Liver (tissue), 8 donors: ENCODE measurements at regions not wholly inside any gene's neighbourhood (a gene's known extent, or its start where the extent isn't known, plus 50 kb on each side); places are given as distances from the start of the nearest gene placed in this dataset.

Source experiments
- DNase-seq: peaks from one replicate; pipeline ENCODE4 v3.0.0-alpha.2; 2017; ENCODE audit warnings: low spot score
- H3K27ac ChIP-seq, 2 donors: one replicate each; pipeline ENCODE4 v1.7.0; 2013; ENCODE audit warnings: inconsistent platforms in 2 of 2, low read length in 2 of 2, control low read depth in 1 of 2, low read depth in 1 of 2, mild to moderate bottlenecking in 1 of 2
- H3K27me3 ChIP-seq, 4 donors: one replicate each; pipeline versions ENCODE4 v1.6.1 to v1.7.0; 2013; ENCODE audit warnings: low read length in 3 of 4, inconsistent platforms in 1 of 4, mild to moderate bottlenecking in 1 of 4, moderate library complexity in 1 of 4; ENCODE audit not compliant: control insufficient read depth in 4 of 4, insufficient read depth in 4 of 4
- H3K36me3 ChIP-seq, 4 donors: one replicate each; pipeline versions ENCODE4 v1.6.1 to v1.7.0; 2013; ENCODE audit warnings: low read length in 3 of 4, mild to moderate bottlenecking in 3 of 4, low read depth in 1 of 4, moderate library complexity in 1 of 4; ENCODE audit not compliant: control insufficient read depth in 4 of 4, insufficient read depth in 3 of 4
- H3K4me1 ChIP-seq, 4 donors: one replicate each; pipeline versions ENCODE4 v1.6.1 to v1.7.0; 2013; ENCODE audit warnings: low read length in 3 of 4, mild to moderate bottlenecking in 3 of 4, moderate library complexity in 1 of 4; ENCODE audit not compliant: control insufficient read depth in 4 of 4, insufficient read depth in 4 of 4
- H3K4me3 ChIP-seq, 3 donors: one replicate each; pipeline versions ENCODE4 v1.6.1 to v1.7.0; 2013; ENCODE audit warnings: low read length in 3 of 3, control low read depth in 1 of 3, low read depth in 1 of 3, mild to moderate bottlenecking in 1 of 3
- H3K9ac ChIP-seq, 2 donors: one replicate each; pipeline ENCODE4 v1.7.0; 2013; ENCODE audit warnings: low read length in 2 of 2, mild to moderate bottlenecking in 2 of 2, moderate library complexity in 2 of 2, control low read depth in 1 of 2, low read depth in 1 of 2
- H3K9me3 ChIP-seq, 4 donors: one replicate each; pipeline versions ENCODE4 v1.6.1 to v1.7.0; 2013; ENCODE audit warnings: low read length in 3 of 4; ENCODE audit not compliant: control insufficient read depth in 4 of 4
- EGR1 ChIP-seq, 2 donors: IDR thresholded peaks; 2 replicates each; pipeline ENCODE4 v1.6.1; 2016 to 2018; ENCODE audit warnings: antibody characterized with exemption in 2 of 2, low read depth in 2 of 2
- FOXA1 ChIP-seq: IDR thresholded peaks from 2 replicates; pipeline ENCODE4 v1.6.1; 2016; ENCODE audit warnings: antibody characterized with exemption
- FOXA2 ChIP-seq: IDR thresholded peaks from 2 replicates; pipeline ENCODE4 v1.6.1; 2016; ENCODE audit warnings: antibody characterized with exemption
- GABPA ChIP-seq, 2 donors: IDR thresholded peaks in 1 of 2; conservative IDR thresholded peaks in 1 of 2; 2 replicates each; pipeline ENCODE4 v1.6.1; 2016; ENCODE audit warnings: antibody characterized with exemption in 2 of 2, mild to moderate bottlenecking in 1 of 2, moderate library complexity in 1 of 2
- HNF4A ChIP-seq, 2 donors: conservative IDR thresholded peaks; 2 replicates each; pipeline ENCODE4 v1.6.1; 2016; ENCODE audit warnings: antibody characterized with exemption in 2 of 2, mild to moderate bottlenecking in 2 of 2
- HNF4G ChIP-seq: IDR thresholded peaks from 2 replicates; pipeline ENCODE4 v1.6.1; 2016; ENCODE audit warnings: antibody characterized with exemption
- JUND ChIP-seq, 2 donors: IDR thresholded peaks; 2 replicates each; pipeline ENCODE4 v1.6.1; 2016; ENCODE audit warnings: antibody characterized with exemption in 2 of 2
- MAX ChIP-seq: IDR thresholded peaks from 2 replicates; pipeline ENCODE4 v1.6.1; 2016; ENCODE audit warnings: antibody characterized with exemption
- NR2F2 ChIP-seq: IDR thresholded peaks from 2 replicates; pipeline ENCODE4 v1.6.1; 2016; ENCODE audit warnings: antibody characterized with exemption
- RAD21 ChIP-seq, 2 donors: IDR thresholded peaks; 2 replicates each; pipeline ENCODE4 v1.6.1; 2016; ENCODE audit warnings: antibody characterized with exemption in 2 of 2, mild to moderate bottlenecking in 2 of 2
- RXRA ChIP-seq, 2 donors: IDR thresholded peaks; 2 replicates each; pipeline ENCODE4 v1.6.1; 2017 to 2018; ENCODE audit warnings: antibody characterized with exemption in 2 of 2, mild to moderate bottlenecking in 1 of 2
- SP1 ChIP-seq: IDR thresholded peaks from 2 replicates; pipeline ENCODE4 v1.6.1; 2018; ENCODE audit warnings: antibody characterized with exemption, mild to moderate bottlenecking
- TAF1 ChIP-seq: conservative IDR thresholded peaks from 2 replicates; pipeline ENCODE4 v1.6.1; 2016; ENCODE audit warnings: antibody characterized with exemption, mild to moderate bottlenecking
- YY1 ChIP-seq: IDR thresholded peaks from 2 replicates; pipeline ENCODE4 v1.6.1; 2016; ENCODE audit warnings: antibody characterized with exemption, mild to moderate bottlenecking
- WGBS: extraction: QIAGEN DNeasy Blood & Tissue Kit; methylation state at CpG from one replicate; pipeline ENCODE4 v1.1.7; 2013; 5-methylcytosine and 5-hydroxymethylcytosine counted together
- TF ChIP-seq, protein P1 (sequence below): fragments of 150-350 bp; IDR thresholded peaks from 2 replicates; pipeline ENCODE4 v1.5.1; 2017; ENCODE audit warnings: improper control_type of control experiment, low read depth, low read length; ENCODE audit not compliant: missing input control
- TF ChIP-seq, protein P2 (sequence below): IDR thresholded peaks from 2 replicates; pipeline ENCODE4 v1.6.1; 2016; ENCODE audit warnings: antibody characterized with exemption, mild to moderate bottlenecking
- TF ChIP-seq, protein P3 (sequence below): IDR thresholded peaks from 2 replicates; pipeline ENCODE4 v1.6.1; 2016; ENCODE audit warnings: antibody characterized with exemption
- TF ChIP-seq, protein P4 (sequence below): IDR thresholded peaks from 2 replicates; pipeline ENCODE4 v1.6.1; 2016; ENCODE audit warnings: antibody characterized with exemption
- donor health status: healthy.
- donor health status: healthy.
- donor health status: healthy.
- donor health status: healthy.
- donor health status: healthy.

- DNase-seq: no peak
- Histone ChIP-seq H3K4me3 (no peak overlapping the region), H3K36me3 (no peaks in the 10 kb centered on the region), H3K27me3 (no peaks in the 10 kb centered on the region), H3K27ac (no peak overlapping the region), H3K9me3 (no peaks in the 10 kb centered on the region), H3K4me1 (no peaks in the 10 kb centered on the region), H3K9ac (no peak overlapping the region)
- no peak for TF ChIP-seq YY1
- TF ChIP-seq GABPA (IDR thresholded peaks at IDR 0.05 in 1 of 2, conservative IDR thresholded peaks at IDR 0.05 in 1 of 2): no peak
- TF ChIP-seq, protein P1, sequence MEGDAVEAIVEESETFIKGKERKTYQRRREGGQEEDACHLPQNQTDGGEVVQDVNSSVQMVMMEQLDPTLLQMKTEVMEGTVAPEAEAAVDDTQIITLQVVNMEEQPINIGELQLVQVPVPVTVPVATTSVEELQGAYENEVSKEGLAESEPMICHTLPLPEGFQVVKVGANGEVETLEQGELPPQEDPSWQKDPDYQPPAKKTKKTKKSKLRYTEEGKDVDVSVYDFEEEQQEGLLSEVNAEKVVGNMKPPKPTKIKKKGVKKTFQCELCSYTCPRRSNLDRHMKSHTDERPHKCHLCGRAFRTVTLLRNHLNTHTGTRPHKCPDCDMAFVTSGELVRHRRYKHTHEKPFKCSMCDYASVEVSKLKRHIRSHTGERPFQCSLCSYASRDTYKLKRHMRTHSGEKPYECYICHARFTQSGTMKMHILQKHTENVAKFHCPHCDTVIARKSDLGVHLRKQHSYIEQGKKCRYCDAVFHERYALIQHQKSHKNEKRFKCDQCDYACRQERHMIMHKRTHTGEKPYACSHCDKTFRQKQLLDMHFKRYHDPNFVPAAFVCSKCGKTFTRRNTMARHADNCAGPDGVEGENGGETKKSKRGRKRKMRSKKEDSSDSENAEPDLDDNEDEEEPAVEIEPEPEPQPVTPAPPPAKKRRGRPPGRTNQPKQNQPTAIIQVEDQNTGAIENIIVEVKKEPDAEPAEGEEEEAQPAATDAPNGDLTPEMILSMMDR: no peak
- TF ChIP-seq JUND (IDR thresholded peaks at IDR 0.05): no peak
- TF ChIP-seq, protein P2, sequence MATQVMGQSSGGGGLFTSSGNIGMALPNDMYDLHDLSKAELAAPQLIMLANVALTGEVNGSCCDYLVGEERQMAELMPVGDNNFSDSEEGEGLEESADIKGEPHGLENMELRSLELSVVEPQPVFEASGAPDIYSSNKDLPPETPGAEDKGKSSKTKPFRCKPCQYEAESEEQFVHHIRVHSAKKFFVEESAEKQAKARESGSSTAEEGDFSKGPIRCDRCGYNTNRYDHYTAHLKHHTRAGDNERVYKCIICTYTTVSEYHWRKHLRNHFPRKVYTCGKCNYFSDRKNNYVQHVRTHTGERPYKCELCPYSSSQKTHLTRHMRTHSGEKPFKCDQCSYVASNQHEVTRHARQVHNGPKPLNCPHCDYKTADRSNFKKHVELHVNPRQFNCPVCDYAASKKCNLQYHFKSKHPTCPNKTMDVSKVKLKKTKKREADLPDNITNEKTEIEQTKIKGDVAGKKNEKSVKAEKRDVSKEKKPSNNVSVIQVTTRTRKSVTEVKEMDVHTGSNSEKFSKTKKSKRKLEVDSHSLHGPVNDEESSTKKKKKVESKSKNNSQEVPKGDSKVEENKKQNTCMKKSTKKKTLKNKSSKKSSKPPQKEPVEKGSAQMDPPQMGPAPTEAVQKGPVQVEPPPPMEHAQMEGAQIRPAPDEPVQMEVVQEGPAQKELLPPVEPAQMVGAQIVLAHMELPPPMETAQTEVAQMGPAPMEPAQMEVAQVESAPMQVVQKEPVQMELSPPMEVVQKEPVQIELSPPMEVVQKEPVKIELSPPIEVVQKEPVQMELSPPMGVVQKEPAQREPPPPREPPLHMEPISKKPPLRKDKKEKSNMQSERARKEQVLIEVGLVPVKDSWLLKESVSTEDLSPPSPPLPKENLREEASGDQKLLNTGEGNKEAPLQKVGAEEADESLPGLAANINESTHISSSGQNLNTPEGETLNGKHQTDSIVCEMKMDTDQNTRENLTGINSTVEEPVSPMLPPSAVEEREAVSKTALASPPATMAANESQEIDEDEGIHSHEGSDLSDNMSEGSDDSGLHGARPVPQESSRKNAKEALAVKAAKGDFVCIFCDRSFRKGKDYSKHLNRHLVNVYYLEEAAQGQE: no peak
- TF ChIP-seq NR2F2: no peak
- no peak for TF ChIP-seq HNF4G
- TF ChIP-seq HNF4A (conservative IDR thresholded peaks at IDR 0.05): no peak
- TF ChIP-seq, protein P3, sequence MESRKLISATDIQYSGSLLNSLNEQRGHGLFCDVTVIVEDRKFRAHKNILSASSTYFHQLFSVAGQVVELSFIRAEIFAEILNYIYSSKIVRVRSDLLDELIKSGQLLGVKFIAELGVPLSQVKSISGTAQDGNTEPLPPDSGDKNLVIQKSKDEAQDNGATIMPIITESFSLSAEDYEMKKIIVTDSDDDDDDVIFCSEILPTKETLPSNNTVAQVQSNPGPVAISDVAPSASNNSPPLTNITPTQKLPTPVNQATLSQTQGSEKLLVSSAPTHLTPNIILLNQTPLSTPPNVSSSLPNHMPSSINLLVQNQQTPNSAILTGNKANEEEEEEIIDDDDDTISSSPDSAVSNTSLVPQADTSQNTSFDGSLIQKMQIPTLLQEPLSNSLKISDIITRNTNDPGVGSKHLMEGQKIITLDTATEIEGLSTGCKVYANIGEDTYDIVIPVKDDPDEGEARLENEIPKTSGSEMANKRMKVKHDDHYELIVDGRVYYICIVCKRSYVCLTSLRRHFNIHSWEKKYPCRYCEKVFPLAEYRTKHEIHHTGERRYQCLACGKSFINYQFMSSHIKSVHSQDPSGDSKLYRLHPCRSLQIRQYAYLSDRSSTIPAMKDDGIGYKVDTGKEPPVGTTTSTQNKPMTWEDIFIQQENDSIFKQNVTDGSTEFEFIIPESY: no peak
- TF ChIP-seq RAD21 (IDR thresholded peaks at IDR 0.05): no peak
- TF ChIP-seq, protein P4, sequence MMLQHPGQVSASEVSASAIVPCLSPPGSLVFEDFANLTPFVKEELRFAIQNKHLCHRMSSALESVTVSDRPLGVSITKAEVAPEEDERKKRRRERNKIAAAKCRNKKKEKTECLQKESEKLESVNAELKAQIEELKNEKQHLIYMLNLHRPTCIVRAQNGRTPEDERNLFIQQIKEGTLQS: no peak
- TF ChIP-seq FOXA2: no peak
- TF ChIP-seq FOXA1: no peak
- no peak for TF ChIP-seq TAF1
- no peak for TF ChIP-seq EGR1 (IDR thresholded peaks at IDR 0.05; ENCODE audit: low read depth in 2 of 2)
- TF ChIP-seq MAX: no peak
- TF ChIP-seq RXRA (IDR thresholded peaks at IDR 0.05): no peak
- WGBS: 82% methylated on average over 3 of the region's 3 CpGs
These were observed 273.1 kb upstream of the FOXG1 start for GRCh38 chr14:28493516-28493915.

- H3K9me3 ChIP-seq: no peaks in the 10 kb centered on the region
- H3K36me3 ChIP-seq: no peaks in the 10 kb centered on the region
- no peak overlapping the region for H3K27ac ChIP-seq
- TF ChIP-seq, protein P1: no peak
- TF ChIP-seq GABPA (IDR thresholded peaks at IDR 0.05 in 1 of 2, conservative IDR thresholded peaks at IDR 0.05 in 1 of 2): no peak
- no peak for TF ChIP-seq EGR1 (IDR thresholded peaks at IDR 0.05; ENCODE audit: low read depth in 2 of 2)
- no peak for TF ChIP-seq YY1
- no peak for TF ChIP-seq FOXA2
- no peak for TF ChIP-seq JUND (IDR thresholded peaks at IDR 0.05)
- no peak for TF ChIP-seq SP1
- TF ChIP-seq, protein P2: no peak
- no peak for TF ChIP-seq MAX
- H3K4me3 ChIP-seq: no peak overlapping the region
- H3K9ac ChIP-seq: no peak overlapping the region
- 55% methylated on average over 2 of the region's 2 CpGs for WGBS
- no peaks in the 10 kb centered on the region for H3K4me1 ChIP-seq
- H3K27me3 ChIP-seq: no peaks in the 10 kb centered on the region
- DNase-seq: no peak
These were observed 272.4 kb upstream of the FOXG1 start for GRCh38 chr14:28494196-28494595.
